22Rv1 (cell line): ENCODE measurements at regions not wholly inside any gene's neighbourhood (a gene's known extent, or its start where the extent isn't known, plus 50 kb on each side); places are given as distances from the start of the nearest gene placed in this dataset.

Source experiments
- ZFX ChIP-seq: fragments of 450-650 bp; IDR thresholded peaks from 2 replicates; pipeline ENCODE4 v1.6.1; 2017; ENCODE audit warnings: antibody characterized with exemption, borderline replicate concordance
- TF ChIP-seq, protein P1 (sequence below): fragments of 450-650 bp; IDR thresholded peaks from 2 replicates; pipeline ENCODE4 v1.5.1; 2017; ENCODE audit warnings: mild to moderate bottlenecking

DNA sequence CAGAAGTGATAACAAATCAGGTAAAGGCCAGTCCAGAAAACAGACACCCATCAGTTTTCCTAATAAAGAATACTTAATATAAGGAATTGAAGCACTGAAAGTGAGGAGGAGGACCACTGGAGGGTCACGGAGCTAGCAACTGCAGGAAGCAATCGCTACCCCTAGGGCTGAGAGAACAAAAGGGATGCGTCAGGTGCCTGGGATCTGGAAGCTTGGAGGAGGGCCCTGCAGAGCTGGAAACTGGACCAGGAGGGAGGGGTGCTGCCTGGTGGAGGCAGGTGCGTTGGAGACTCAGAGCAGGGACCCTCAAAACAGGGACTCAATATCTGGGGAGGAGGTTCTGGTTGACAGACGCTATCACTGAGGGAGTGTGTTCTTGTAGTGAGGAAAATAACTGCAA, 308.1 kb upstream of the RASGRP1 start:
- TF ChIP-seq, protein P1, sequence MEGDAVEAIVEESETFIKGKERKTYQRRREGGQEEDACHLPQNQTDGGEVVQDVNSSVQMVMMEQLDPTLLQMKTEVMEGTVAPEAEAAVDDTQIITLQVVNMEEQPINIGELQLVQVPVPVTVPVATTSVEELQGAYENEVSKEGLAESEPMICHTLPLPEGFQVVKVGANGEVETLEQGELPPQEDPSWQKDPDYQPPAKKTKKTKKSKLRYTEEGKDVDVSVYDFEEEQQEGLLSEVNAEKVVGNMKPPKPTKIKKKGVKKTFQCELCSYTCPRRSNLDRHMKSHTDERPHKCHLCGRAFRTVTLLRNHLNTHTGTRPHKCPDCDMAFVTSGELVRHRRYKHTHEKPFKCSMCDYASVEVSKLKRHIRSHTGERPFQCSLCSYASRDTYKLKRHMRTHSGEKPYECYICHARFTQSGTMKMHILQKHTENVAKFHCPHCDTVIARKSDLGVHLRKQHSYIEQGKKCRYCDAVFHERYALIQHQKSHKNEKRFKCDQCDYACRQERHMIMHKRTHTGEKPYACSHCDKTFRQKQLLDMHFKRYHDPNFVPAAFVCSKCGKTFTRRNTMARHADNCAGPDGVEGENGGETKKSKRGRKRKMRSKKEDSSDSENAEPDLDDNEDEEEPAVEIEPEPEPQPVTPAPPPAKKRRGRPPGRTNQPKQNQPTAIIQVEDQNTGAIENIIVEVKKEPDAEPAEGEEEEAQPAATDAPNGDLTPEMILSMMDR = no peak
- TF ChIP-seq ZFX = no peak
